Kidney (tissue), 13 donors: ENCODE measurements at regions not wholly inside any gene's neighbourhood (a gene's known extent, or its start where the extent isn't known, plus 50 kb on each side); places are given as distances from the start of the nearest gene placed in this dataset.

ENCODE experiments used
- DNase-seq, 5 donors: peaks; one replicate each; pipeline ENCODE4 v3.0.0-alpha.2; 2013 to 2020
- FAIRE-seq: peaks from 2 replicates; lab custom pipeline; 2012; peaks lifted over from hg19 to GRCh38; lab: Jason Lieb, UNC
- H3K27ac ChIP-seq, 2 donors: one replicate each; pipeline ENCODE4 v1.7.0; 2013; ENCODE audit warnings: low read depth in 2 of 2, low read length in 2 of 2, inconsistent platforms in 1 of 2
- H3K27me3 ChIP-seq: one replicate; pipeline ENCODE4 v1.7.1; 2013; ENCODE audit warnings: low read length, inconsistent platforms; ENCODE audit not compliant: control insufficient read depth, insufficient read depth
- H3K36me3 ChIP-seq, 3 donors: one replicate each; pipeline versions ENCODE4 v1.7.0 to v1.7.1; 2013; ENCODE audit warnings: low read length in 3 of 3, control low read depth in 1 of 3, inconsistent platforms in 1 of 3; ENCODE audit not compliant: insufficient read depth in 3 of 3, control insufficient read depth in 2 of 3
- H3K4me1 ChIP-seq, 3 donors: one replicate each; pipeline versions ENCODE4 v1.7.0 to v1.7.1; 2013; ENCODE audit warnings: low read length in 3 of 3, inconsistent platforms in 1 of 3, low read depth in 1 of 3; ENCODE audit not compliant: control insufficient read depth in 2 of 3, insufficient read depth in 2 of 3
- H3K4me3 ChIP-seq, 3 donors: one replicate each; pipeline versions ENCODE4 v1.7.0 to v1.8.1; 2013; ENCODE audit warnings: low read length in 3 of 3, control low read depth in 1 of 3, inconsistent platforms in 1 of 3
- H3K9ac ChIP-seq, 3 donors: one replicate each; pipeline versions ENCODE4 v1.7.0 to v1.7.1; 2013; ENCODE audit warnings: low read length in 3 of 3, control low read depth in 1 of 3, inconsistent platforms in 1 of 3
- H3K9me3 ChIP-seq, 3 donors: one replicate each; pipeline versions ENCODE4 v1.7.0 to v1.7.1; 2013; ENCODE audit warnings: low read length in 3 of 3, control low read depth in 1 of 3, inconsistent platforms in 1 of 3; ENCODE audit not compliant: control insufficient read depth in 2 of 3, insufficient read depth in 1 of 3
- intact Hi-C: fragments of 100-400 bp; cut with DNase I; formaldehyde crosslinking; loops from one replicate; pipeline ENCODE4 v1.11.1; 2022
- TF ChIP-seq, protein P1 (sequence below): IDR thresholded peaks from 3 replicates; pipeline ENCODE4 v1.5.1; 2012; ENCODE audit warnings: mild to moderate bottlenecking, moderate library complexity, borderline replicate concordance; ENCODE audit not compliant: insufficient read depth; ENCODE audit errors: extremely low read depth
- donor health status: control.
- donor health status: control.
- donor health status: control.
- donor health status: control.
- donor health status: control.
- donor health status: DM: yes; HTN: yes; CAD: no.
- donor health status: Normal renal cell carcinoma (clear cell type).

DNA sequence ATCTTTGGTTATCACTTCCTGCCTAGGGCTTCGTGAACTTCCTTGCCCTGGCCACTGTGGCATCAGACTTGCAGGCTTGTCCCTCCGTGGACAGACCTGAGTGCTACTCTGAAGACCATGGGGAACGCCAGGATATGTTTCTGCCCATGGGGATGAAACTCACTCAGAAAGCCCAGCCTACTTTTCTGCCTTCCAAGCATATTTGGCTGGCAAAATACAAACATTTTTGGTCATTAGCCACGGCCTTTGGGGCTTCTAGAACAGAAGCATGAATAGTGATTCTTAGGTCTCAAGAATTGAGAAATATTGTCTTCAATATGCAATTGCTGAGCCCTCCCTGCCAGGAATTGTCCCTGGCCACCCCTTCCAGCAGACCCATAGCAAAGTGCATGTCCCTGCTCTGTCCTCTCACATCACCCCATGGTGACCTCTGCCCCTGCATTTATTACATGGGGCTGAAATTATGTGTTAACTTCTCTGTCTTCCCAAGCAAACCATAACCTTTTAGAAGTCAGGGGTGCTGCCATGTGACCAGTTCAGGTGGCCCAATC lies 152.4 kb downstream of the OSR1 start:
- intact Hi-C loops, result no loop called here
- H3K4me3 ChIP-seq, result no peak overlapping the region
- no peak overlapping the region for H3K9ac ChIP-seq
- H3K9me3 ChIP-seq, result no peaks in the 10 kb centered on the region
- H3K27me3 ChIP-seq, result no peaks in the 10 kb centered on the region
- H3K4me1 ChIP-seq, result no peaks in the 10 kb centered on the region
- no peak for FAIRE-seq
- DNase-seq, result no peak
- no peaks in the 10 kb centered on the region for H3K36me3 ChIP-seq
- TF ChIP-seq, protein P1, sequence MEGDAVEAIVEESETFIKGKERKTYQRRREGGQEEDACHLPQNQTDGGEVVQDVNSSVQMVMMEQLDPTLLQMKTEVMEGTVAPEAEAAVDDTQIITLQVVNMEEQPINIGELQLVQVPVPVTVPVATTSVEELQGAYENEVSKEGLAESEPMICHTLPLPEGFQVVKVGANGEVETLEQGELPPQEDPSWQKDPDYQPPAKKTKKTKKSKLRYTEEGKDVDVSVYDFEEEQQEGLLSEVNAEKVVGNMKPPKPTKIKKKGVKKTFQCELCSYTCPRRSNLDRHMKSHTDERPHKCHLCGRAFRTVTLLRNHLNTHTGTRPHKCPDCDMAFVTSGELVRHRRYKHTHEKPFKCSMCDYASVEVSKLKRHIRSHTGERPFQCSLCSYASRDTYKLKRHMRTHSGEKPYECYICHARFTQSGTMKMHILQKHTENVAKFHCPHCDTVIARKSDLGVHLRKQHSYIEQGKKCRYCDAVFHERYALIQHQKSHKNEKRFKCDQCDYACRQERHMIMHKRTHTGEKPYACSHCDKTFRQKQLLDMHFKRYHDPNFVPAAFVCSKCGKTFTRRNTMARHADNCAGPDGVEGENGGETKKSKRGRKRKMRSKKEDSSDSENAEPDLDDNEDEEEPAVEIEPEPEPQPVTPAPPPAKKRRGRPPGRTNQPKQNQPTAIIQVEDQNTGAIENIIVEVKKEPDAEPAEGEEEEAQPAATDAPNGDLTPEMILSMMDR, result no peak
- H3K27ac ChIP-seq, result no peak overlapping the region

DNA sequence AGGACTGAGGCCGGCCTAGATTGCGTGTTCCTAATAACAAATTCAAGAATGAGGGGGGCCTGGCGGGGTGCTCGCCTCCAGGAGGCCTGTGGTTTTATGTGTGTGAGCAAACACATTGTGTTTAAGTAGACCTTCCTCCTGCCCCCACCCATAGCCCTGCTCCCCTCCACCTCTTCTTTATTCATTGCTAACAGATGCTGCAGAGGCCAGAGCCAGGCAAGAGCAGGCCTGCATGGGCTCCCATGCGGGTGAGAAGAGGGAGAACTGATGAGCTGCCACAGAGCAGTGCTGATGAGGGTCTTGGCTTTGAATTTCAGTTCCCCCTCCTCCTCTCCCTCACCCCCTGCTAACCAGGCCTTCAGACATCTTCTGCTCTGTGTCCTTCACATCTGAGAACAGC lies 154.6 kb downstream of the OSR1 start:
- no peaks in the 10 kb centered on the region for H3K9me3 ChIP-seq
- H3K4me3 ChIP-seq, result no peak overlapping the region
- H3K4me1 ChIP-seq, result no peaks in the 10 kb centered on the region
- H3K36me3 ChIP-seq, result no peaks in the 10 kb centered on the region
- no peak overlapping the region for H3K27ac ChIP-seq
- intact Hi-C loops, result no loop called here
- TF ChIP-seq, protein P1, result no peak
- no peak overlapping the region for H3K9ac ChIP-seq
- DNase-seq, result no peak
- no peak for FAIRE-seq
- no peaks in the 10 kb centered on the region for H3K27me3 ChIP-seq

GRCh38 chr2:19201911-19202462 lies 156.4 kb downstream of the OSR1 start:
- Histone ChIP-seq H3K4me3 (no peak overlapping the region), H3K9me3 (no peaks in the 10 kb centered on the region), H3K4me1 (no peaks in the 10 kb centered on the region), H3K9ac (no peak overlapping the region), H3K27me3 (no peaks in the 10 kb centered on the region), H3K36me3 (no peaks in the 10 kb centered on the region), H3K27ac (no peak overlapping the region)
- DNase-seq (no peak), FAIRE-seq (no peak)
- intact Hi-C loops, result no loop called here
- TF ChIP-seq, protein P1, result no peak

DNA sequence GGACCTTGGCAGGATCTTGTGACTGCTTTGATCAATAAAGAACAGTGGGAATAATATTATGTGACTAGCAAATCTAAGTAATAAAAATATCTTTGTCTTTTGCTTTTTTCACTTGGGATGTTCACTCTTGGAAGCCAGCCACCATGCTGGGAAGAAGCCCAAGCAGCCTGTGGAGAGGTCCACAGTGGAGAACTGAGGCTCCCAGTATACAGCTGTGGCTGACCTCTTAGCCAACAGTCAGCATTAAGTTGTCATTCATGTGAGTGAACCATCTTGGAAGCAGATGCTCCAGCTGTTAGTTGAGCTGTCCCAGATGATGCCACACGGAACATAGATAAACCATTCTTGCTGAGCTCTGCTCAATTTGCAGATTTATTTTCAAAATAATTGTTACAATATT lies 160.0 kb downstream of the OSR1 start:
- H3K4me1 ChIP-seq, result no peaks in the 10 kb centered on the region
- DNase-seq, result no peak
- H3K9me3 ChIP-seq, result no peaks in the 10 kb centered on the region
- intact Hi-C loops, result no loop called here
- no peak overlapping the region for H3K27ac ChIP-seq
- TF ChIP-seq, protein P1, result no peak
- no peaks in the 10 kb centered on the region for H3K27me3 ChIP-seq
- H3K4me3 ChIP-seq, result no peak overlapping the region
- H3K36me3 ChIP-seq, result no peaks in the 10 kb centered on the region
- H3K9ac ChIP-seq, result no peak overlapping the region
- FAIRE-seq, result no peak
